ENCODE measurements at regions not wholly inside any gene's neighbourhood (a gene's known extent, or its start where the extent isn't known, plus 50 kb on each side); places are given as distances from the start of the nearest gene placed in this dataset.

GRCh38 chr17:43316522-43317142 lies 82.2 kb upstream of the ARL4D start:
- no peak for TF ChIP-seq POLR2A (IDR thresholded peaks at IDR 0.05)
- TF ChIP-seq POLR2AphosphoS5 (IDR thresholded peaks at IDR 0.05) = no peak
- TF ChIP-seq CTCF (IDR thresholded peaks at IDR 0.05) = no peak
